Activated naive CD4-positive, alpha-beta T cell treated with anti-CD3 and anti-CD28 coated beads, Interleukin-2, amount 50 U/mL, for 24 hours (primary cell): ENCODE measurements at regions not wholly inside any gene's neighbourhood (a gene's known extent, or its start where the extent isn't known, plus 50 kb on each side); places are given as distances from the start of the nearest gene placed in this dataset.
"Not testable (repeated sequence)": the region's sequence is repeated elsewhere in the genome, so short reads cannot be mapped to it uniquely, and the experiment has no call there.

Source experiments
- H3K27ac Mint-ChIP-seq: one replicate; pipeline ENCODE4 v1.8.0; 2021; ENCODE audit warnings: mild to moderate bottlenecking, mixed read lengths
- H3K27me3 Mint-ChIP-seq: one replicate; pipeline ENCODE4 v1.8.0; 2021; ENCODE audit warnings: mixed read lengths
- H3K36me3 Mint-ChIP-seq: one replicate; pipeline ENCODE4 v1.8.0; 2021; ENCODE audit warnings: mixed read lengths
- H3K4me1 Mint-ChIP-seq: one replicate; pipeline ENCODE4 v1.8.0; 2021; ENCODE audit warnings: mixed read lengths
- H3K4me3 Mint-ChIP-seq: one replicate; pipeline ENCODE4 v1.8.0; 2021; ENCODE audit warnings: mild to moderate bottlenecking, mixed read lengths
- H3K9me3 Mint-ChIP-seq: one replicate; pipeline ENCODE4 v1.8.0; 2021; ENCODE audit warnings: mixed read lengths

DNA sequence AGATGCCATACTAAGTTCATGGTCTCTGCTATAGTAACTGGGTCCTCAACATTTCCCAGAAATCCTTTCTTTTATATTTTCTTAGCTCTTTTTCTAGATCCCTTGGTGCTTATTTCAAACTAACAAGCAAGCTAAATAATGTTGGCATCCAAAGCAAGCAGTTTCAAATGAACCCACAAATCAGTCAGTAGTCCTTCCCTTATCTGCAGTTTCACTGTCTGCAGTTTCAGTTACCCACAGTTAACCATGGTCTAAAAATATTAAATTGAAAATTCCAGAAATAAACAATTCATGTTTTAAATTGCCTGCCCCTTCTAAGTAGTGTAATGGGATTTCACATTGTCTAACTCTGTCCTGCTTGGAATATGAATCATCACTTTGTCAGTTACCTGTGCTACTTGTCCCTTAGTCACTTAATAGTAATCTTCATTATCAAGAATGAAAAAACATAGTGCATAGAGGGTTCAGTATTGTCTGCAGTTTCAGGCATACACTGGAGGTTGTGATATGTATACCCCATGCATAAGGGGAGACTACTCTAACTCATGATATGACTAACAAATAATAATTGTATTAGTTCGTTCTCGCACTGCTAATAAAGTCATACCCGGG lies 633.7 kb downstream of the MECOM start:
- Mint-ChIP-seq H3K4me1 (no peaks in the 10 kb centered on the region), H3K9me3 (no peaks in the 10 kb centered on the region), H3K36me3 (no peaks in the 10 kb centered on the region), H3K4me3 (no peak overlapping the region), H3K27me3 (no peaks in the 10 kb centered on the region), H3K27ac (no peak overlapping the region)

DNA sequence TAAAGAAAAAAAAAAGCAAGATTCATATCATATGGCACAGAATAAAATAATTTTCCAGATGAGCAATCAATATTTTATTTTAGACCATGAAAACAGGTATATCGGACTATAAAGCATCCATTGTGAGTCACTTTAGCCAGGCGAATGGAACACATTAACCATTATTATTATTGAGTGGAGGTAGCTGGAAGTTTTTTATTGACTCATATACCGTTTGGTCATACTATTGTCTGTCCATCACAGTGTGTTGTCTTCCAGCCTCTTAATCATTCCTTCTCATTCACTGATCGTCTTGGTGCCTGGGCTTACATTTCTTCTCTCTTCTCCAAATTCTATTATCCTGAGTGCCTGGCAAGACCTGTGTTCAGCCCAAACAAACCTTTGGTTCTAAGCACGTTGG lies 634.8 kb downstream of the MECOM start:
- no peaks in the 10 kb centered on the region for H3K36me3 Mint-ChIP-seq
- no peak overlapping the region for H3K4me3 Mint-ChIP-seq
- no peaks in the 10 kb centered on the region for H3K9me3 Mint-ChIP-seq
- no peaks in the 10 kb centered on the region for H3K27me3 Mint-ChIP-seq
- H3K27ac Mint-ChIP-seq, result no peak overlapping the region
- no peaks in the 10 kb centered on the region for H3K4me1 Mint-ChIP-seq

DNA sequence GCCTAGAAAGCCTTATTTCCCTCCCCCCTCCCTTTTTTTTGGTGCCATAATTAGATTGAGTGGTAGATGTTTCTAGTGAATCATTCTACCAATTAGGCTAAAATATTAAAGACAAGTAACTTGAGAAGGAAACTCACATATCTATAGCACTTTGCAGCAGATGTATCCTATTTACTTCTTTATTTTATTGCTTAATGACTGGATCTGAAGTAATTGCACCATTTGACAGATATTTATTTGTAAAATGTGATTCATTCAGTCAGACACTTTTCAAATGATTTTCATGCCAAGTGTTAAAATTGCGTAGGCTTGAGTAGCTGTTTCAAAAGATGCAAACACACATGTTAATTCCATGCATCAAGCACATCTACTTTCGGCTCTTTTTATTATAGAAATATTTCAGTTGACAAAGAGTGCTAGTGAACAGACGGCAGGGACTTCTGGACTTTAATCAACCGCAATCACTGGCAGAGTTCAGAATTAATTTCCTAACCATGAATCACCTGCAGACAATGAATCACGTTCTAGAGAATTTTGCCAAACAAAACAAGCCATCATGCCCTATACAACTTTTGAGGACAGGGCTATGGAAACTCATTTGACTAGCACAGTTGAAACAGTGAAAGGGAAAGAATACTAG lies 636.8 kb downstream of the MECOM start:
- Mint-ChIP-seq H3K36me3 (no peaks in the 10 kb centered on the region), H3K9me3 (no peaks in the 10 kb centered on the region), H3K27me3 (no peaks in the 10 kb centered on the region), H3K4me1 (no peaks in the 10 kb centered on the region), H3K27ac (no peak overlapping the region), H3K4me3 (no peak overlapping the region)

DNA sequence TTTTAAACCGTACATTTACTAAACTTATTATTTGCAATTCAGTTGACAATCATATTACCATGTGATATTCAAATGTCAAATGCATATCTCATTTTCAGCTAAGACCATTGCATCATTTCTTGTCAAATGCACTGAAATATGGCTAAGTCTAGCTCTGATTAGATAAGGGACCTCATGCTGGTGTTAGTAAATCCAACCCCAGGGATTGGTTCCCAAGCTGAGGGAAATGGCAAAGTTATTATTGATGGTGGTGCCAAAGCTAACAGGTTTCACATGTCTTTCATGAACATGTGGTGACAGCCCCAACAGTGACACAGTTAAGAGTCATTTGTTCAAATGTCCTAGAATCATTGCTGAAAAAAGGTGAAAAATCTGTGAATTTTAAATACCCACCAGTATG lies 641.1 kb downstream of the MECOM start:
- H3K27ac Mint-ChIP-seq, result no peak overlapping the region

DNA sequence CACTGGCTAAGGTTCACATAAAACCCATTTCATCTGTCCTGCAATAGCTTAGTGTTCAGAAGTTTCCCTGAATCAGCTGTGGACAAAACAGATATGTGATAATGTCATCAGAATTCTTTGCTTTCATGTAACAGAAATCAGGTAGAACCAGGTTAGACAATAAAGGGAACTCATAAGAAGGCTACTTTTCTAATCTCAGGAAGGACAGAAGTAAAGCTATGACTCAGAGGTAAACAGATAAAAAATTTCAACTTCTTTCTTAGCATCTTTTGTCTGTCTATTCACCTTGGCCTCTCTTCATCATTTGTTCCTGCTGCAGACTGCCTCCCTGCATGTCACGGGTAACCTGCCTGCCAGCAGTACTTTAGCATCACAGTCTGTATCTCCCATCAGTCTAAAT lies 643.1 kb downstream of the MECOM start:
- H3K27me3 Mint-ChIP-seq, result no peaks in the 10 kb centered on the region
- H3K9me3 Mint-ChIP-seq, result no peaks in the 10 kb centered on the region
- H3K4me1 Mint-ChIP-seq, result no peaks in the 10 kb centered on the region
- H3K4me3 Mint-ChIP-seq, result no peak overlapping the region
- H3K36me3 Mint-ChIP-seq, result no peaks in the 10 kb centered on the region
- H3K27ac Mint-ChIP-seq, result no peak overlapping the region

More for the DNA sequence above, 641.1 kb downstream of the MECOM start:
- no peaks in the 10 kb centered on the region for H3K27me3 Mint-ChIP-seq
- no peaks in the 10 kb centered on the region for H3K9me3 Mint-ChIP-seq
- no peaks in the 10 kb centered on the region for H3K4me1 Mint-ChIP-seq
- H3K4me3 Mint-ChIP-seq, result no peak overlapping the region
- H3K36me3 Mint-ChIP-seq, result no peaks in the 10 kb centered on the region

DNA sequence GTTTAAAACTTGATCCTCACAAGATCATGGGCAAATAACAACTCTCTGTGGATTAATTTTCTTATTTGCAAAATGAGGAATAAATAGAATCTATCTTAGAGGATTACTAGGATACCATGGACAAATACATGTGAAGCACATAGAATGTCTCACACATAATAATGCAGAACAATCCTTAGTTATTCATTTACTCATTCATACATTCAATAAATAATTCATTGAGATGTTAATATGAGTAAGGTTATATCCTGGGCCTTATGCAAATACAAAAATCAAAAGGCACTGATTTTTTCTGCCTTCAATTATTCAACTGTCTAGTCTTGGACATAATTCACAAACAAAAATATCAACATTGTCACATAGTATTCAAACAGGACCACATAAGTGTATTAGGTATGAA lies 654.1 kb downstream of the MECOM start:
- Mint-ChIP-seq H3K36me3 (no peaks in the 10 kb centered on the region), H3K4me3 (no peak overlapping the region), H3K9me3 (no peaks in the 10 kb centered on the region)

DNA sequence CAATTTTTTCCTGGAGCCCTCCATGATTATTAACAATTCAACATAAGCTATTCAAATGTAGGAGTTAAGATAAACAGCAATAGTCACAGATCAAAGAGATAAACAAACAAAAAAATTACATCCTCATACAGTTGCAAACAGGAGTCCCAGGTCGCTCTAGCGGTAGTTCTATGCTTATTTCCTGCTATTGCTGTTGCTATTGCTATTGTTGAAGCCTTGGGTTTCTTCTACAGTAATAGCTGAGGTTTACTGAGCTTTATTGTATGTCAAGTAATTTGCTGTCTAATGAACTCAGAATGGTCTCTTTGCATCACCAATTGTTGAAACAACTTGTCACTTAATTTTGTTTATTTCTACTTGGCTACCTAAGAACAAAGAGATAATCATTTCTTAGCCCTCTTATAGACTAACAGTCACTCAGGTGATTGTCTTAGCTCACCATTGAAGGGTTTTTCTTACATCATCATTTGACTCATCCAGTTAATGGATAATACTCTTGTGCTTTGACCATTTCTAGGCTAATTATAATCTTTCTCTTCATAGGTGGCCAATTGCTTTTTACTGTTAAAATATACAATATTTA lies 654.6 kb downstream of the MECOM start:
- no peaks in the 10 kb centered on the region for H3K36me3 Mint-ChIP-seq
- H3K4me3 Mint-ChIP-seq, result no peak overlapping the region
- no peaks in the 10 kb centered on the region for H3K27me3 Mint-ChIP-seq
- H3K27ac Mint-ChIP-seq, result no peak overlapping the region
- H3K9me3 Mint-ChIP-seq, result no peaks in the 10 kb centered on the region
- H3K4me1 Mint-ChIP-seq, result no peaks in the 10 kb centered on the region

More for the DNA sequence above, 654.1 kb downstream of the MECOM start:
- no peak overlapping the region for H3K27ac Mint-ChIP-seq
- H3K4me1 Mint-ChIP-seq, result no peaks in the 10 kb centered on the region
- H3K27me3 Mint-ChIP-seq, result no peaks in the 10 kb centered on the region

DNA sequence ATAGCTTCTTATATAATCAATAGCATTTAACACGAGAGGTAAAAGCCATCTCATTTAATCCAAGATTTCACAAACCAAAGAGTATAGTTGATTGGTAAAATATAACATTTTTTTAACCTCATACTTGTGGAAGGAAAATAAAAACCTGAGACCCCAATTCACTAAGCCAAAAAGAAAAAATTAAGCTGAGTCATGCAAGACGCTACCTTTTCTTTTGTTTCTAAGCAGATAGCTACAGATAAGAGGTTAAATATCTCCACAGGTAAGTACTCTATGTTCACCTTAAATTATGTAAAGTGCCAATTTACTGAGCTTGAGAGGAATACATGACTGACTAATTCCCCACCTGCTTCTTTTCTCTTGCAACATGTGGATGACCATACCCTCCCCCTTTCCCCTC lies 656.4 kb downstream of the MECOM start:
- Mint-ChIP-seq H3K27me3 (no peaks in the 10 kb centered on the region), H3K36me3 (no peaks in the 10 kb centered on the region), H3K27ac (no peak overlapping the region), H3K4me3 (no peak overlapping the region), H3K4me1 (no peaks in the 10 kb centered on the region), H3K9me3 (no peaks in the 10 kb centered on the region)

DNA sequence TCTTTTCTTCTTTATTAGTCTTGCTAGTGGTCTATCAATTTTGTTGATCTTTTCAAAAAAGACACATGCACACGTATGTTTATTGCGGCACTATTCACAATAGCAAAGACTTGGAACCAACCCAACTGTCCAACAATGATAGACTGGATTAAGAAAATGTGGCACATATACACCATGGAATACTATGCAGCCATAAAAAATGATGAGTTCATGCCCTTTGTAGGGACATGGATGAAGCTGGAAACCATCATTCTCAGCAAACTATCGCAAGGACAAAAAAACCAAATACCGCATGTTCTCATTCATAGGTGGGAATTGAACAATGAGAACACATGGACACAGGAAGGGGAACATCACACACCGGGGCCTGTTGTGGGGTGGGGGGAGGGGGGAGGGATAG lies 657.1 kb downstream of the MECOM start:
- H3K4me1 Mint-ChIP-seq, H3K4me3 Mint-ChIP-seq, H3K36me3 Mint-ChIP-seq, H3K27ac Mint-ChIP-seq, H3K27me3 Mint-ChIP-seq, H3K9me3 Mint-ChIP-seq: not testable (repeated sequence)

DNA sequence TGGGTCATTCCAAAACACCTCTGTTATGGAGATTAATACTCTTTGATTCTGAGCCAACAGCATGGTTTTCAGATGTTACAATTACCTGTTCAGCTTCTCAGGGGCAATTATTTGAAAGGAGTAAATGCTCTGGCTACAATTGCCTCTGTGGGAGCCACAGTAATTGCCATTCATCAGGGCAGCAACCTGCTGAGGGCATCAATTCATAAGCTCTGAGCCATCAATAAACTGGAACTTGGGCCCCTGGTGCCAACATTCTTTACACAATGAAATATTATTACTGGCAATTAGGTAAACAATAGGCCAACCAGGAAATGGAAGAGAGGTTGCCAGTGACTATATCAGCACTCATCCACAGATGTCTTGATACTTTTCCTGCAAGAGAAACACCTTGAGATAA lies 660.8 kb downstream of the MECOM start:
- Mint-ChIP-seq H3K4me1 (no peaks in the 10 kb centered on the region), H3K27ac (no peak overlapping the region), H3K9me3 (no peaks in the 10 kb centered on the region), H3K4me3 (no peak overlapping the region), H3K27me3 (no peaks in the 10 kb centered on the region), H3K36me3 (no peaks in the 10 kb centered on the region)

DNA sequence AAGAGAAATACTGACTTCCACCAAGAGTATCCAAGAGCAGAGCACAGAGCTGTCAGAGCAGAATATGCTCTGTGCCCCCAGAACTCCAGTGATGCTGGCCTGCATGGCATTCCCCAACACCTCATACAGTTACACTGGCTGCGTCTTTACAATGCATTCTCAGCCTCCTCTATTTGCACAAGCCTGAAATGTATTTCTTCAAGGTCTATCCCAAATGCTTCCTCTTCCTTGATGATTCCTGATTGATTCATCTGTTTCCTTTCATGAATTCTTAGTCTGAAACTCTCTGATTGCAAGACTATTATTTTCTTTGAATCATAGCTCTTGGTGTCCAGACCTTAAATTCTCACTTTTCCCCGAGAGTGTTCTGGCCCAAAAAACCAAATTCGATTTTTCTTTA lies 664.7 kb downstream of the MECOM start:
- Mint-ChIP-seq H3K27me3 (no peaks in the 10 kb centered on the region), H3K27ac (no peak overlapping the region), H3K36me3 (no peaks in the 10 kb centered on the region), H3K9me3 (no peaks in the 10 kb centered on the region), H3K4me1 (no peaks in the 10 kb centered on the region), H3K4me3 (no peak overlapping the region)

DNA sequence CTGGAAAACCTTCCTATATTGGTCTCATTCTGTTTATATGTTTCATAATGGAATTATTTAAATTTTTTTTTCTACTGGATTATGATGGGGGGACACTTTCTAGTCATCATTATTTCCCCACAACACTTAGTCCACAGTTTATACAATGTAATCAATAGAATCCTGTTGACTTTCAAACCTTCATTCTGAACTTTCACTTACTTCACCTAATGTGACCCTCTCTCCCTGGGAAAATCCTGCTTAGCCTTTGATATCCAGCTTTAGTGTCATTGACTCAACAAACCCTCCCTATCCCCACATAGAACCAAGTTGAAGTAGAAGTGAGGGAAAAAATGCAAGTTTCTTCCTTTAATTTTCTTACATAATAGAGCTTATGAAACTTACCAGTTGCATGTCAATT lies 666.0 kb downstream of the MECOM start:
- no peak overlapping the region for H3K27ac Mint-ChIP-seq
- no peaks in the 10 kb centered on the region for H3K9me3 Mint-ChIP-seq
- H3K27me3 Mint-ChIP-seq, result no peaks in the 10 kb centered on the region
- H3K4me1 Mint-ChIP-seq, result no peaks in the 10 kb centered on the region
- no peaks in the 10 kb centered on the region for H3K36me3 Mint-ChIP-seq
- H3K4me3 Mint-ChIP-seq, result no peak overlapping the region

DNA sequence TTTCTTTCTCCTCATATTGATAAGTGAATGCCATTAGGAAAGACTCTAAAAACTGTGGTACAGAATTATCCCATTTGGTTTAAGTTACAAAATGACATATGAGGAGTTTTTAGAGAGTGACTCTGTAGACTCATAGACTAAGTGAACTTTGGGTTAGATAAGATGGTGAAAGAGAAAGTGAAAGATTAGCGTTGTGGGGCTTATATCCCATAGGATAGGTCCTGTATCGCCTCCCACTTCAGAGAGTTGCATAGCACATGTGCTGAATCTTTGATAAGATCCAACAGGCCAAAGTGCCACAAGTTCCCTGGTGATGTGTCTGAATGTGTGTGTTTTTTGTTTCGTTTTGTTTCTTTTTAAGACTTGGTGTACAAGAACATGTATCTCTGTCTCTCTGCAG lies 666.9 kb downstream of the MECOM start:
- Mint-ChIP-seq H3K36me3 (no peaks in the 10 kb centered on the region), H3K4me1 (no peaks in the 10 kb centered on the region), H3K27me3 (no peaks in the 10 kb centered on the region), H3K27ac (no peak overlapping the region), H3K9me3 (no peaks in the 10 kb centered on the region), H3K4me3 (no peak overlapping the region)

DNA sequence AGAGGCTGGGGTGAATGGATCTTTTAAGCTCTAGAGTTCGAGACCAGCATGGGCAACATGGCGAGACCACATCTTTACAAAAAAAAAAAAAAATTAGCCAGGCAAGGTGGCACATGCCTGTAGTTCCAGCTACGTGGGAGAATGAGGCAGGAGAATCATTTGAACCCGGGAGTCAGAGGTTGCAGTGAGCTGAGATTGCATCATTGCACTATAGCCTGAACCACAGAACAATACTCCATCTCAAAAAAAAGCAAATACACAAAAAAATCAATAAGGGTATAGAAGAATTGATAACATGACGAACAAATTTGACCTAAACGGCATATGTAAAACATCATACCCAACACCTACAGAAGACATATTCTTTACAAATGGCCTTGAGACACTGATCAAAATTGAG lies 668.4 kb downstream of the MECOM start:
- Mint-ChIP-seq H3K27ac (no peak overlapping the region), H3K27me3 (no peaks in the 10 kb centered on the region), H3K9me3 (no peaks in the 10 kb centered on the region), H3K4me3 (no peak overlapping the region), H3K36me3 (no peaks in the 10 kb centered on the region), H3K4me1 (no peaks in the 10 kb centered on the region)

DNA sequence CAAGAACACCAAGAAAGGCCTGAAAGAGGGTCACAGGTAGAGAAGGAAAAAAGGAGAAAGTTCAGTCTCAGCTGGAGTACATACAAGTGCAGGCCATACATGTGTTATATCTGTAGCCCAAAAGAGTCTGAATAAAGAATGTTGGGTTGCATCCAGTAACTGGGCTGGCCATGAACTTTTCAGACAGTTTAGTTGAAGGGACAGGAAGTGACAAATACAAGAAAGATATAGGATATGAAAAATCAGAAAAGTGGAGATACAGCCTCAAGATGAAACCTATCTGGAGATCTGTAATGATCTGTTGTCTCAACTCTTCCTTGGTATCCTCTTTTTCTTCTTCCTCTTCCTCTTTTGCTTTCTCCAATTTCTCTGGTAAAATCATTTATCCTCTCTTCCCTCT lies 671.7 kb downstream of the MECOM start:
- Mint-ChIP-seq H3K4me1 (no peaks in the 10 kb centered on the region), H3K27ac (no peak overlapping the region), H3K36me3 (no peaks in the 10 kb centered on the region), H3K4me3 (no peak overlapping the region), H3K27me3 (no peaks in the 10 kb centered on the region), H3K9me3 (no peaks in the 10 kb centered on the region)

DNA sequence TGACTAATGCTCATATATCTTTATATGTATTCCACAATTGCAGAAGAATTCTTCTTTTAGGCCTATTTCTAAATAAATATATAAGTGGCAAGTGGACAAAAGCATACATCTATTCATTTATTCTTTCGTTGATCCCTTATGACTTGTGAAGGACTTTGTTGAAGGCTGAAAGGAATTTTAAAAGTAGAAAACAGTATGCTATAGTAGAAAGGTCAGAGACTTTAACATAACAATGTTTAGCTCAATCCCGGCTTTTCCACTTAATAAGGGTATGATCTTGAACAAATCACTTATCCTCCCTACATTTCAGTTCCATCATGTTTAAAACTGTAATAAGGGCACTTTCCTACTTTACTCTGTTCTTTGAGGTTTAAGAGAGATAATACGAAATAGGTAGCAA lies 672.9 kb downstream of the MECOM start:
- Mint-ChIP-seq H3K4me3 (no peak overlapping the region), H3K9me3 (no peaks in the 10 kb centered on the region), H3K27ac (no peak overlapping the region), H3K36me3 (no peaks in the 10 kb centered on the region), H3K27me3 (no peaks in the 10 kb centered on the region), H3K4me1 (no peaks in the 10 kb centered on the region)

DNA sequence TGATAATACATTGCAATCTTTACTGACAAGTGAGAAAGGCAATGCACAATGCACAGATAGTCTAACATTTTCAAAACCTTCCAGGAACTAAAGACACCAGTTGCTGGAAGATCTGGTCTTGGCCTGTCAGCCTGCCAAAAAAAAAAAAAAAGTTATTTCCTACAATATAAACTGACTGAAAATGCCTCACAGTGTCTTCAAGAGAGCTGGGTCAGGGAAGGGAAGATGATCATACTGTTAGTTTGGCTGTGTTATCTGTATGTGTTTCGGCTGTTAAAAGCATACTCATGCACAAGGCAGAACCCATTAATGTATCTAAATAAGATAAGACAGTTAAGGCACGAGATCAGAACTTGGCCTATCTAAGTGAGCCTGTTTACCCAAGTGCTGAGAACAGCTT lies 673.4 kb downstream of the MECOM start:
- no peak overlapping the region for H3K4me3 Mint-ChIP-seq
- no peaks in the 10 kb centered on the region for H3K4me1 Mint-ChIP-seq
- H3K27me3 Mint-ChIP-seq, result no peaks in the 10 kb centered on the region
- no peak overlapping the region for H3K27ac Mint-ChIP-seq
- H3K36me3 Mint-ChIP-seq, result no peaks in the 10 kb centered on the region
- no peaks in the 10 kb centered on the region for H3K9me3 Mint-ChIP-seq
